HL-60 (cell line): ENCODE measurements at regions not wholly inside any gene's neighbourhood (a gene's known extent, or its start where the extent isn't known, plus 50 kb on each side); places are given as distances from the start of the nearest gene placed in this dataset.

ENCODE experiments used
- DNase-seq, 2 experiments: peaks; one replicate each; pipeline ENCODE4 v3.0.0-alpha.2; 2010 to 2020; ENCODE audit warnings: low read depth in 1 of 2, low spot score in 1 of 2
- H3K27ac ChIP-seq: fragments of 250-450 bp; sonication (Bioruptor Pico); replicated peaks from 2 replicates; pipeline ENCODE4 v1.5.1; 2020; ENCODE audit warnings: mild to moderate bottlenecking, moderate library complexity
- H3K27me3 ChIP-seq: fragments of 250-450 bp; sonication (Bioruptor Pico); 2 replicates; pipeline ENCODE4 v1.5.1; 2021; ENCODE audit warnings: mild to moderate bottlenecking, moderate library complexity; ENCODE audit not compliant: insufficient read depth, poor library complexity, severe bottlenecking
- H3K4me3 ChIP-seq: replicated peaks from 2 replicates; pipeline ENCODE4 v1.5.1; 2011; ENCODE audit warnings: mild to moderate bottlenecking, control low read depth, low read length; ENCODE audit not compliant: insufficient read depth
- CTCF ChIP-seq: IDR thresholded peaks from one replicate; pipeline ENCODE4 v1.5.1; 2011; ENCODE audit warnings: low read length, control low read depth, inconsistent platforms; ENCODE audit not compliant: insufficient read depth
- GABPA ChIP-seq: IDR thresholded peaks from 2 replicates; pipeline ENCODE4 v1.6.1; 2012; ENCODE audit warnings: low read depth
- POLR2AphosphoS5 ChIP-seq: IDR thresholded peaks from 2 replicates; pipeline ENCODE4 v1.6.1; 2012; ENCODE audit warnings: low read depth
- REST ChIP-seq: IDR thresholded peaks from 2 replicates; pipeline ENCODE4 v1.6.1; 2012; ENCODE audit warnings: low read depth; ENCODE audit not compliant: insufficient replicate concordance
- SPI1 ChIP-seq: IDR thresholded peaks from 2 replicates; pipeline ENCODE4 v1.6.1; 2012; ENCODE audit warnings: low read depth, mild to moderate bottlenecking, borderline replicate concordance

- TF ChIP-seq CTCF (no peak), SPI1 (no peak), REST (no peak), GABPA (no peak), POLR2AphosphoS5 (no peak)
- DNase-seq = no peak
- no peak overlapping the region for H3K27ac ChIP-seq
- no peak overlapping the region for H3K4me3 ChIP-seq
- no peaks in the 10 kb centered on the region for H3K27me3 ChIP-seq
These were observed 93.1 kb upstream of the ITGA1 start for GRCh38 chr5:52694648-52695047.

GRCh38 chr5:52702877-52703276 lies 84.8 kb upstream of the ITGA1 start:
- no peak for TF ChIP-seq POLR2AphosphoS5
- no peak for TF ChIP-seq GABPA
- TF ChIP-seq CTCF = no peak
- no peak for TF ChIP-seq REST
- no peak for TF ChIP-seq SPI1
- no peaks in the 10 kb centered on the region for H3K27me3 ChIP-seq
- no peak overlapping the region for H3K4me3 ChIP-seq
- peak overlapping the region; percentile 6; the same call in 1 of the 2 replicates for H3K27ac ChIP-seq
- peak in 1 of 2 experiments; percentile 11 for DNase-seq

GRCh38 chr5:52703321-52703720 lies 84.4 kb upstream of the ITGA1 start:
- Histone ChIP-seq H3K27ac (no peak overlapping the region; the same call in 1 of the 2 replicates), H3K4me3 (no peak overlapping the region), H3K27me3 (no peaks in the 10 kb centered on the region)
- no peak for TF ChIP-seq SPI1
- TF ChIP-seq CTCF = no peak
- TF ChIP-seq POLR2AphosphoS5 = no peak
- TF ChIP-seq GABPA = no peak
- no peak for TF ChIP-seq REST
- DNase-seq = no peak
